Endothelial cell of umbilical vein (primary cell): ENCODE measurements at regions not wholly inside any gene's neighbourhood (a gene's known extent, or its start where the extent isn't known, plus 50 kb on each side); places are given as distances from the start of the nearest gene placed in this dataset.

Experiments
- EZH2 ChIP-seq: IDR thresholded peaks from 2 replicates; pipeline ENCODE4 v1.6.1; 2012; ENCODE audit warnings: borderline replicate concordance, low read depth, mild to moderate bottlenecking, moderate library complexity, low read length, inconsistent platforms; ENCODE audit not compliant: severe bottlenecking
- FOS ChIP-seq: IDR thresholded peaks from 2 replicates; pipeline ENCODE4 v1.6.1; 2011; ENCODE audit warnings: mild to moderate bottlenecking, low read length, moderate library complexity, borderline replicate concordance; ENCODE audit not compliant: insufficient read depth
- JUN ChIP-seq: IDR thresholded peaks from 2 replicates; pipeline ENCODE4 v1.6.1; 2011; ENCODE audit warnings: borderline replicate concordance, low read depth; ENCODE audit not compliant: insufficient read length, insufficient read depth
- POLR2A ChIP-seq: IDR thresholded peaks from 2 replicates; pipeline ENCODE4 v1.6.1; 2012; ENCODE audit warnings: low read depth, mild to moderate bottlenecking, control low read depth, low read length
- POLR2AphosphoS5 ChIP-seq: IDR thresholded peaks from 2 replicates; pipeline ENCODE4 v1.6.1; 2012; ENCODE audit warnings: low read depth, mild to moderate bottlenecking, control low read depth, low read length, moderate library complexity; ENCODE audit not compliant: insufficient read depth
- TF ChIP-seq, protein P1 (sequence below), 2 donors: IDR thresholded peaks; 1 replicate in 1 of 2; 2 replicates in 1 of 2; pipeline ENCODE4 v1.5.1; 2011; ENCODE audit warnings: low read length in 2 of 2, mild to moderate bottlenecking in 2 of 2, moderate library complexity in 2 of 2, control low read depth in 1 of 2, inconsistent platforms in 1 of 2, low read depth in 1 of 2; ENCODE audit not compliant: insufficient read depth in 1 of 2; ENCODE audit errors: extremely low read depth in 1 of 2
- TF ChIP-seq, protein P2 (sequence below): IDR thresholded peaks from 2 replicates; pipeline ENCODE4 v1.6.1; 2011; ENCODE audit not compliant: insufficient read depth, insufficient read length

DNA sequence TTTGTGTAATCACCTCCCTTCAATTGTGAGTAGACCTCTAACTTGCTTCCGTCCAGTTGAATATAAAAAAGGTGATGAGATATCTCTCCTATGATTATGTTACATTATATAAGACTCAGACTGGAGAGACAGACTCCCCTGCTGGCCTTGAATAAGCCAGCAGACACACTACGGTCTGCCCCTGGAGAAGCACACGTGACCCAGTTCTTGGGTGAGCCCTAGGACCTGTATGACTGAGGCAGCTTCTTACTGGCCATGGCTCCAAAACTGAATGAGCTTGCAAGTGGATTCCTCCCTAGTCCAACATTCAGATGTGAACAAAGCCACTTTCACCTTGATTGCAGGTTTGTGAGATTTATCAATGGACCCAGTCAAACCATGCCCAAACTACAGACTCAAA, 427.9 kb upstream of the DCN start:
- TF ChIP-seq, protein P1, sequence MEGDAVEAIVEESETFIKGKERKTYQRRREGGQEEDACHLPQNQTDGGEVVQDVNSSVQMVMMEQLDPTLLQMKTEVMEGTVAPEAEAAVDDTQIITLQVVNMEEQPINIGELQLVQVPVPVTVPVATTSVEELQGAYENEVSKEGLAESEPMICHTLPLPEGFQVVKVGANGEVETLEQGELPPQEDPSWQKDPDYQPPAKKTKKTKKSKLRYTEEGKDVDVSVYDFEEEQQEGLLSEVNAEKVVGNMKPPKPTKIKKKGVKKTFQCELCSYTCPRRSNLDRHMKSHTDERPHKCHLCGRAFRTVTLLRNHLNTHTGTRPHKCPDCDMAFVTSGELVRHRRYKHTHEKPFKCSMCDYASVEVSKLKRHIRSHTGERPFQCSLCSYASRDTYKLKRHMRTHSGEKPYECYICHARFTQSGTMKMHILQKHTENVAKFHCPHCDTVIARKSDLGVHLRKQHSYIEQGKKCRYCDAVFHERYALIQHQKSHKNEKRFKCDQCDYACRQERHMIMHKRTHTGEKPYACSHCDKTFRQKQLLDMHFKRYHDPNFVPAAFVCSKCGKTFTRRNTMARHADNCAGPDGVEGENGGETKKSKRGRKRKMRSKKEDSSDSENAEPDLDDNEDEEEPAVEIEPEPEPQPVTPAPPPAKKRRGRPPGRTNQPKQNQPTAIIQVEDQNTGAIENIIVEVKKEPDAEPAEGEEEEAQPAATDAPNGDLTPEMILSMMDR (IDR thresholded peaks at IDR 0.05; ENCODE audit: extremely low read depth in 1 of 2, insufficient read depth in 1 of 2, low read depth in 1 of 2, low read length in 2 of 2) = no peak
- TF ChIP-seq, protein P2, sequence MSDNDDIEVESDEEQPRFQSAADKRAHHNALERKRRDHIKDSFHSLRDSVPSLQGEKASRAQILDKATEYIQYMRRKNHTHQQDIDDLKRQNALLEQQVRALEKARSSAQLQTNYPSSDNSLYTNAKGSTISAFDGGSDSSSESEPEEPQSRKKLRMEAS = no peak
- TF ChIP-seq POLR2AphosphoS5 = no peak
- no peak for TF ChIP-seq POLR2A
- TF ChIP-seq EZH2 = no peak
- TF ChIP-seq JUN = no peak
- TF ChIP-seq FOS = no peak
